ENCODE measurements at regions not wholly inside any gene's neighbourhood (a gene's known extent, or its start where the extent isn't known, plus 50 kb on each side); places are given as distances from the start of the nearest gene placed in this dataset.

DNA sequence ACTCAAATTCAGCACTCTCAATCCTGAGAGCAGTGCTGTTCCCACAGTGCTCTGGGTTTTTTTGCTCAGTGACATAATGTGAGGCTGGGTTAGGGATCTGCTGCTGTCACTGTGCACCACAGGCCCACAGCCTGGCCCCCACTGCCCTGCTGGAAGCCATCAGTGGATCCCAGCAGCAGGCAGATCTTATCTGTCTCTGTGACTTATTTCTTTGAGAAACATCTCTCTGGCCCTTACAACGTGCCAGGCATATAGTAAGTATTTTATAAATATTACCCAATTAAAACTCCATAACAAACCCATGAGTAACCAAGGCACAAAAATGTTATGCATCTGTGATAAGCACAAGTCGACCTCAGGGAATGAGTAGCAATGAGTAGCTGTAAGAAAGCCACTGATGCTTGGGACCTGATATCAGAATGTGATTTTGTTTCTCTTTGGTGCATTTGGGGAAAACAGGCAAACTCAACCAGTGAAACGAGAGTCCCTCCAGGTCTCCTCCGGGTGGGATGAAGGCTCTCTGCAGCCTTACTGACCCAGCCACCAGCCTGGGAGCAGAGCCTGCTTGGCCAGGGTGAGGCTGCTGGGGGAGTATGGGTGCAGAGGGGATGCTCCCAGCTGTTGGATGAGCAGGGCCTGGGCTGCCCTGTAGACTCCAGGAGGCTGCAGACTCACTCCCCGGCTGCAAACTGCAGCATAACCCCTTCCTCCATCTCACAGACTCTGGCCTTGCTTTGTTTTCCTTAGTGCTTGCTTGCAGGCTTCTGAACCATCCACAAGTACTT, 172.7 kb upstream of the LNX1 start:
- TF ChIP-seq CTCF (conservative IDR thresholded peaks at IDR 0.05; ENCODE audit: low read depth, low read length): no peak
- TF ChIP-seq EZH2 (IDR thresholded peaks at IDR 0.05; ENCODE audit: low read length, unreplicated experiment): no peak
- TF ChIP-seq EZH2phosphoT487 (IDR thresholded peaks at IDR 0.05; ENCODE audit: borderline replicate concordance, low read length): no peak
